ENCODE measurements at regions not wholly inside any gene's neighbourhood (a gene's known extent, or its start where the extent isn't known, plus 50 kb on each side); places are given as distances from the start of the nearest gene placed in this dataset.

DNA sequence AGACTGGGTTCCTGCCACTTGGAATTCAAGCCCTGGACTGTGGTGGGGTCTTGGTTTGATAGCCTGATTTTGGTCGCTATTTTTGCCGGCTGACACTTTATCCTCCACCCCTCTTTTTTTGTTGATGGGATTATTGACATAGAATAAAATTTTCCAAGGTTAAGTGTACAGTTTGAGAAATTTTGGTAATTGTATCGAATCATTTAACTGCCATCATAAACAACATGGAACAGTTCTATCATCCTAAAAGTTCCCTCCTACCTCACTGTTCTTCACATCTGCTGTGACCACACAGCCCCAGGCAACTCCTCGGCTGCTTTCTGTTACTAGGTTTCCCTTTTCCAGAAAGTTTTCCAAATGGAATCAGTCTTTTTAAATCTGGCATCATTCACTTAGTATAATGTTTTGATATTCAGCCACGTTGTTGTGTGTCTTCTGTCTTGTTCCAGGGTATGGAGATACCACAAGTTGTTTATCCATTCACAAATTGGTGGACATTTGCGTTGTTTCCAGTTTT is 50.6 kb upstream of the STEAP1B start:
- DNase-seq (ENCODE audit: extremely low spot score): no peak
- 57% methylated on average over 6 of the region's 6 CpGs for WGBS
- H3K4me3 ChIP-seq (ENCODE audit: low read depth, low read length): no peak overlapping the region
- H3K27ac ChIP-seq (ENCODE audit: low read depth): no peak overlapping the region
- no peaks in the 10 kb centered on the region for H3K36me3 ChIP-seq (ENCODE audit: insufficient read depth)
- no peaks in the 10 kb centered on the region for H3K4me1 ChIP-seq (ENCODE audit: insufficient read depth)

DNA sequence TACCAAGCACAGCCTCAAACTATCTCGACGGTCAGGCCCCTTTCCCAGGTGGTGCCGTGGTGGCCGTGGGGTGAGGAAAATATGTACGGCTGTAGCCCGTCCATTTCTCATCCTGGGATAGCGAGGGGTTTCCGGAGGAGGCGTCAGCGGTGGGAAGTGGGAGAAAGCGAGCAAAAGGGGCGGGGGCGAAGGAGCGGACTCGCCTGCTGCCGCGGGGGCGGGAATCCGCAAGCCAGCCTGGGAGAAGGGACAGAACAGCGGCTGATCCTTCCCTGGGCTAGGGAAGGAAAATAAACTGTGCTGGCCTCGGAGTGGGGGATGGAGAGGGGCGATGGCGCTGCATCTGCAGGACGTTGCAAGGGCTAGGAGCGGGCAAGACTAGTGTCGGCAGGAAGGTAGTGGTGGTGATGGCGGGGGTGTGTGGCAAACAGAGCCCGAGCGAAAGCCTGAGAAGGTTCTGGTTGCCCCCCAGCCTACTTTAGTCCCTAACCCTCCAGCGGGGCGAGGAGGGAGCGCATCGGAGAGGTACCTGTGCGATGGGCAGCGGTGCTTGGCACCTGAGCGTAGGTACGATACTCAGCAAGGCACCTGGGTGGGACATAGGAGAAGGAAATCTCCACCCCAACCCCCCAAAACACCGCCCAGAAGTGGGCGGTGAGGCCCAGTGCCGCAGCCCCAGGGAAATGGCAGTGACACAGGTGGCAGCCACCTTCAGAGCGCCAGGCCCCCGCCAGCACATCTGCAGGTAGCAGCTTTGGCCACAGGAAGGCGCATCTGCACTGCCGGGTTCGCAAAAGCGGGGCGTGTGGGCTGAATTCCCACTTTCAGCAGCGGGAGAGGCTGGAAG is 49.9 kb upstream of the STEAP1B start:
- Histone ChIP-seq H3K4me1 (ENCODE audit: insufficient read depth) (no peaks in the 10 kb centered on the region), H3K36me3 (ENCODE audit: insufficient read depth) (no peaks in the 10 kb centered on the region), H3K4me3 (ENCODE audit: low read depth, low read length) (no peak overlapping the region), H3K27ac (ENCODE audit: low read depth) (no peak overlapping the region)
- WGBS: 9% methylated on average over 48 of the region's 48 CpGs
- DNase-seq (ENCODE audit: extremely low spot score): no peak

Measured in urinary bladder (tissue), 3 donors.